Kidney tubule cell (primary cell): ENCODE measurements at regions not wholly inside any gene's neighbourhood (a gene's known extent, or its start where the extent isn't known, plus 50 kb on each side); places are given as distances from the start of the nearest gene placed in this dataset.

Experiments used
- DNase-seq: peaks from one replicate; pipeline ENCODE4 v3.0.0-alpha.2; 2018; ENCODE audit warnings: low spot score

- DNase-seq, result no peak
Measured at GRCh38 chr1:55617288-55617982, 402.3 kb upstream of the USP24 start.

DNA sequence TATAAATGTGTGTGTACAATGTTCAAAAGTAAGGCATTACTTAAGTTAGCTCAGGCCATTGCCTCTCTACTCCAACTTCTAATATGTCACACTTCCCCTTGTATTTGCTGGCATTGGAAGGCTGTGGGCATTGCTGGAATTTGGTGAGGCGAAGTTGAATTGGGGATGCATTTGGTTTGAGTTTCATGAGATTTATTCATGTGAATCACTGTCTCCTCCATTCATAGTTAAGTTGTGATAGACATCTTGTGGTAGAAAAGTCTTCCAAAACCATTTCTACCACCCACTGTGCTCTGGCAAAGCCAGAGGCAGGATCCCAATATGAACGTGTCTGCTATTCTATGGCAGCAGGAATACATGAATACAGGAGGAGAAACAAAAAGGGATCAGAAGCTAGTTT is 397.8 kb upstream of the USP24 start:
- DNase-seq, result no peak

GRCh38 chr1:55611123-55611522 is 396.0 kb upstream of the USP24 start:
- DNase-seq, result no peak

GRCh38 chr1:55610203-55610602 is 395.0 kb upstream of the USP24 start:
- DNase-seq, result no peak

DNA sequence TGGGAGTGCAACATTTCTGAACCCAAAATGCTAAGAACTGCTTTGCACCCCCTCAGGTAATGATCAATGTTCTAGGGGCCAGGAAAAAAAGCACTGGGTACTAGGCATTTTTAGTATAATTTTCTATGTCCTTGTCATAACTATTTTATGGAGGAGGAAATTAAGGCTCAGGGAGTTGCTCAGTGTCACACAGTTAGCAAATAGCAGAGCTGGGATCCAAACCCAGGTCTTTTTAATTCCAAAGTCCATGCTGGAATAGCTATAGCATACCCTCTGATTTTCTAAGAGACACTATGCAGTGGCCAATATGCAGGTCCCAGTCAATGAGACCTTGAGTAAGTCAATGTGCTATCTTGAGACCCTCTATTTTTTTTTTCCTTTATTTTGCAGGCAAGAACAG is 394.5 kb upstream of the USP24 start:
- DNase-seq, result no peak

DNA sequence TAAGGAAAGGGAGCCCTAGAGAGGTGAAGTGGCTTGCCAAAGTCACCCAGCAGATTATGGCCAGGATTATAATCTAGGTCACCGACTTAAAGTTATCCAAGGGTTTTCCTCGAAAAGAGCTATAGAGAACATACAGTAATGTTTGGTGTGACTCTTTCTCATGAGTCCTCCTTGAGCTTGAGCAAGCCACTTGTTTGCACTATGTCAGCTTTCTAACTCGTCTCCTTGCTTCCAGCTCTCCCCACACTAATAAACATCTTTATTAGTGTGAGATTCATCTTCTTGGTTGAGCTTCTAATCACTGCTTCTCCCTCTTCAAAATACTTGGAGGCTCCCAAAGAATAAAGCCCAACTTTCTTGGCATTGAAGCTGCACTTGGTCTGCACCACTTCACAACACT is 390.0 kb upstream of the USP24 start:
- no peak for DNase-seq

DNA sequence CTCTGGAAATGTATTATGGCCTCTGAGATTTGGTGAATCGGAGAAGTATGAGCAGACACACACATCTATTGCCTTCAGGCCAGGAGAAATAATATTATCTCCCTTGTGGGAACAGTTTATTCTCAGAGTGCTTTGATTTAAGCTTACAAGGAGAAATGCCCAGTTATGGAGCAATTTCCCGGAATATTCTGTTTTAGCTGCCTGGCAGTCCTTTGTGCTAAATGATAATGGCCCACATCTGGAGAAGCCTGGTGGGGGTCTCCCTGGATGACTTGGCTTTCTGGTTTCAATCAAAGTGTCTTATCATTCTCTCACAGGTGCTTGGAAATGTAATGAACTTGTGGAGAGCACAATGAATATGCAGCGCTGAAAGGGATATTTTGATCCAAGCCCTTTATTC is 389.6 kb upstream of the USP24 start:
- no peak for DNase-seq

DNA sequence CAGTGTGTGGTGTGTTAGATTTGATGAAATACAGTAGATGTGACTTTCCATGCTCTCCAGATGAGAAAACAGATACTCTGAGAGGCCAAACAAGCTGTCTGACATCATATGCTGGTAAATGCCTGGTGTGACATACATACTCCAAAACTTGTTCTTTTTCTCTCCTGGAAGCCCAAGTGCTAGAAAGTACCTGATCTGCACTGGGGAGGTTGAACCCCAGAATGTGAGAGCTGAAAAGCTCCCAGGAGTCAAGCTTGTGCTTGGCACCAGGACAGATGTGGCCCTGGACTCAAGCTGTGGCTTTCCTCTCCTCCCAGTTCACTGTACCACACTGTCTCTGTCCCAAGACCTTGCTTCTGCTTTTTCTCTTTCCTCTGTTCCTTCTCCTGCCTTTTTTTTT is 389.0 kb upstream of the USP24 start:
- no peak for DNase-seq

GRCh38 chr1:55600242-55600641 is 385.1 kb upstream of the USP24 start:
- DNase-seq, result no peak

DNA sequence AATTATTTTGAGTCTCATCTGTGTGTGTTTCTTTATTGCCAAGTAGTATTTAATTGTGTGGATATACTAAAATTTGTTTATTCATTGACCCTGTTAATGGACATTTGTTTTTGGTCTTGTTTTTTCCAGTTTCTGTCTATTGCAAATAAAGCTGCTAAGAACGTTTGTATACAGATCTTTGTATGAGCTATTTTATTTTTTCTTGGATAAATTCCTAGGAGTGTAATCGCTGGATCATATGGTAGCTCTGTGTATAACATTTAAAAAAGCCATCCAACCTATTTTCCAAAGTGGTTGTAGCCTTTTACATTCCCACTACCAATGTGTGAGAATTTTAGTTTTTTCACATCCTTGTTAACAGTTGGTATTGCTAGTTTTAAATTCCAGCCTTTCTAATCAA is 382.7 kb upstream of the USP24 start:
- no peak for DNase-seq

- DNase-seq, result no peak
Measured at GRCh38 chr1:55594701-55595100, 379.5 kb upstream of the USP24 start.

DNA sequence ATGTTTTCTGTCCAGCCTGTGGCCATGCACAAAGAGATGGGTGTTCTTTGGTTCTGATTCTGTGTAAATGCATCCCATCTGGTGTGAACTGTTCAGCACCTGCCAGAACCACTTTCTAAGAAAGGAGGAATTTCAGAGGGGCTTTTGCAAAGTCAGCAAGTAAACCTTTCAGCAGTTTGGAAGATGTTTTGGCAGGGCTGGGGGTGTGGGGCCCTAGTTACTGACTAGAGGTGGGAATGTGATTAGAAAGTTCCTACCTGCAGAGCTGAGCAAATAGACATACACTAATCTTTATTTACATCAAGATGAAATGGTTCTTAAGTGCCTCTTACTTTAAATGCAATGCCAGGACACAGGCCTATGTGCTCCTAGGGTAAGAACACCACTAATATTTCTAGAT is 378.1 kb upstream of the USP24 start:
- DNase-seq, result no peak

- no peak for DNase-seq
Measured at GRCh38 chr1:55592122-55592521, 377.0 kb upstream of the USP24 start.

GRCh38 chr1:55589671-55590297 is 374.6 kb upstream of the USP24 start:
- DNase-seq, result no peak

- no peak for DNase-seq
Measured at GRCh38 chr1:55588309-55588708, 373.1 kb upstream of the USP24 start.

DNA sequence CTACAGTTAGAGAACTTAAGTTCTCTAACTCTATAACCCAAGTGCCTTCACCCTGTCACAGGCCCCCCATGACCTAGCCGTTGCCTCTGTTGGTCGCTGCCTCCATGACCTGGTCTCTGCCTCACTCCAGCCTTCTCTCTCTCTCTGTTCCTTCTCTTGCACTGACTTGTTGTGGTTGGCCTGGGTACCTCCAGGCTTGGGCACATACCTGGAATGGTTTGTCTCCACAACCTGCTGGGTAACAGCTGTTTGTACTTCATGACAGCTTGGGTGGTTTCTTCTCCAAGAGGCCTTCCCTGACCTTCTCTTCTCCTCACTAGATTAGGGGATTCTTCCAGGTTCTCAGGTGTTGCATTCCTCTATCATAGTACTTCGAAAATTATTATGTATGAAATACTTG is 371.6 kb upstream of the USP24 start:
- no peak for DNase-seq

DNA sequence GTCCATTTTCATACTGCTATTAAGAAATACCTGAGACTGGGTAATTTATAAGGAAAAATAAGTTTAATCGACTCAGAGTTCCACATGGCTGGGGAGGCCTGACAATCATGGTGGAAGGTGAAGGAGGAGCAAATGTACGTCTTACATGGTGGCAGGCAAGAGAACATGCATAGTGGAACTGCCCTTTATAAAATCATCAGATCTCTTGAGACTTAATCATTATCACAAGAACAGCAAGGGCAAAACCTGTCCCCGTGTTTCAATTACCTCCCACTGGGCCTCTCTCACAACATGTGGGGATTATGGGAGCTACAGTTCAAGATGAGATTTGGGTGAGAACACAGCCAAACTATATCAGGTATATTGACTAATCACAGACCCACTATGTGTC is 370.2 kb upstream of the USP24 start:
- DNase-seq, result no peak

- peak; percentile 8 for DNase-seq
Measured at GRCh38 chr1:55584526-55585401, 369.6 kb upstream of the USP24 start.

DNA sequence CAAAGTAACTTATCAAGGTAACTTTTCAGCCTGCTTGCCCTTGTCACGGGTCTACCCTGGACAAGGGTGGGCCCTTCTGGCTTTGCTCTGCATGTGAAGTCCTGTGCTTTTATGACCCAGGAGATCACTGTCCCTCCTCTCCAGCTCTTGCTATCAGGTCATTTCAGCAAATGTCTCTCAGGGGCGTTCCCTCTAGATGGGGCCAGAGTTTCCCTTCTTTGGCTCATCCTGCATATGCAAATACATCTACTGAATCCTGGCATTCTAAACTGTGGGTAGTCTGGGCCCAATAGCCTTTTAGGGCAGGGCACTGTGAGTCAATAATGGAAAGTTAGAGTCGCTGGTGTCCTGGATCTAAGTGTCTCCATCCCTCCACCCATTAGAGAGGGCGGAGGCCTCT is 366.9 kb upstream of the USP24 start:
- no peak for DNase-seq

DNA sequence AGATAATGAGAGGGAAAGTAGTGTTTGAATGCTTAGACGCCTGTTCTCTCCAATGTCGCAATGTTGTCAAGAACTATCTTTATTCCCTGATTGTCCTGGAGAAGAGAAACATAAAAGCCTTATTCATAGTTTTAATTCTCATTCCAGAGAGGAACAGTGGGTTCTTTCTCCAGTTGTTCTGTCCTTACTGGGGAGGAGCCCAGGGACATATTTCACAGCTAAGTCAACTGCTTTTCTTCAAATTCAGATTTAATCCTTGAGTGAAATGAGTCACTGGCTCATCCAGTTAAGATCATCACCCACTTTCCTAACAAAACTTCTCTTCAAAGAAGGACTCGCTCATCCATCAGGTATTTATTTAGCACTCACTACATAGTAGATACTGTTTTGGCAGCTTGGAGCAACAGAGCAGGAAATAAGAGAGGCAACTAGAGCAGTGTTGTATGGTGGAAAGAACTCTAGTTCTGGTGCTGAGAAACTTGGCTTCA is 365.7 kb upstream of the USP24 start:
- peak; percentile 94 for DNase-seq

- peak; percentile 61 for DNase-seq
Measured at GRCh38 chr1:55579332-55580001, 364.3 kb upstream of the USP24 start.

- no peak for DNase-seq
Measured at GRCh38 chr1:55578646-55579045, 363.5 kb upstream of the USP24 start.
